Upper lobe of right lung (tissue), 1 donor: ENCODE measurements at regions not wholly inside any gene's neighbourhood (a gene's known extent, or its start where the extent isn't known, plus 50 kb on each side); places are given as distances from the start of the nearest gene placed in this dataset.
A peak's percentile ranks its signal among the peaks of the same experiment; 100 is the strongest.

Experiments used
- ATAC-seq: fragments of 200-7000 bp; cut with Tn5 transposase; one replicate; pipeline ENCODE4 v1.9.1; 2020; ENCODE audit warnings: mild to moderate bottlenecking, moderate library complexity
- DNase-seq: peaks from one replicate; pipeline ENCODE4 v3.0.0-alpha.2; 2020
- H3K27ac ChIP-seq: fragments of 200-600 bp; one replicate; pipeline ENCODE4 v1.8.0; 2022
- H3K27me3 ChIP-seq: fragments of 200-600 bp; one replicate; pipeline ENCODE4 v1.8.0; 2022; ENCODE audit warnings: mild to moderate bottlenecking
- H3K36me3 ChIP-seq: fragments of 200-600 bp; one replicate; pipeline ENCODE4 v1.8.0; 2022
- H3K4me1 ChIP-seq: fragments of 200-600 bp; one replicate; pipeline ENCODE4 v1.8.0; 2022
- H3K4me3 ChIP-seq: fragments of 200-600 bp; one replicate; pipeline ENCODE4 v1.8.0; 2022; ENCODE audit warnings: mild to moderate bottlenecking
- H3K9me3 ChIP-seq: fragments of 200-600 bp; one replicate; pipeline ENCODE4 v1.8.0; 2022
- intact Hi-C: fragments of 100-400 bp; cut with DNase I; formaldehyde crosslinking; loops from one replicate; pipeline ENCODE4 v1.11.0; 2022
- TF ChIP-seq, protein P1 (sequence below): fragments of 200-600 bp; IDR thresholded peaks from one replicate; pipeline ENCODE4 v1.8.0; 2022; ENCODE audit warnings: antibody characterized with exemption
- donor health status: DM: no; HTN: yes; CAD: no; lungs with severe emphysema.

- Histone ChIP-seq H3K4me3 (no peak overlapping the region), H3K9me3 (no peaks in the 10 kb centered on the region), H3K4me1 (no peaks in the 10 kb centered on the region), H3K27ac (no peak overlapping the region), H3K36me3 (no peaks in the 10 kb centered on the region), H3K27me3 (no peaks in the 10 kb centered on the region)
- intact Hi-C loops, result no loop called here
- no peak for ATAC-seq
- no peak for DNase-seq
- TF ChIP-seq, protein P1, sequence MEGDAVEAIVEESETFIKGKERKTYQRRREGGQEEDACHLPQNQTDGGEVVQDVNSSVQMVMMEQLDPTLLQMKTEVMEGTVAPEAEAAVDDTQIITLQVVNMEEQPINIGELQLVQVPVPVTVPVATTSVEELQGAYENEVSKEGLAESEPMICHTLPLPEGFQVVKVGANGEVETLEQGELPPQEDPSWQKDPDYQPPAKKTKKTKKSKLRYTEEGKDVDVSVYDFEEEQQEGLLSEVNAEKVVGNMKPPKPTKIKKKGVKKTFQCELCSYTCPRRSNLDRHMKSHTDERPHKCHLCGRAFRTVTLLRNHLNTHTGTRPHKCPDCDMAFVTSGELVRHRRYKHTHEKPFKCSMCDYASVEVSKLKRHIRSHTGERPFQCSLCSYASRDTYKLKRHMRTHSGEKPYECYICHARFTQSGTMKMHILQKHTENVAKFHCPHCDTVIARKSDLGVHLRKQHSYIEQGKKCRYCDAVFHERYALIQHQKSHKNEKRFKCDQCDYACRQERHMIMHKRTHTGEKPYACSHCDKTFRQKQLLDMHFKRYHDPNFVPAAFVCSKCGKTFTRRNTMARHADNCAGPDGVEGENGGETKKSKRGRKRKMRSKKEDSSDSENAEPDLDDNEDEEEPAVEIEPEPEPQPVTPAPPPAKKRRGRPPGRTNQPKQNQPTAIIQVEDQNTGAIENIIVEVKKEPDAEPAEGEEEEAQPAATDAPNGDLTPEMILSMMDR, result no peak
Measured at GRCh38 chr9:87286506-87286905, 211.2 kb upstream of the DAPK1 start.

DNA sequence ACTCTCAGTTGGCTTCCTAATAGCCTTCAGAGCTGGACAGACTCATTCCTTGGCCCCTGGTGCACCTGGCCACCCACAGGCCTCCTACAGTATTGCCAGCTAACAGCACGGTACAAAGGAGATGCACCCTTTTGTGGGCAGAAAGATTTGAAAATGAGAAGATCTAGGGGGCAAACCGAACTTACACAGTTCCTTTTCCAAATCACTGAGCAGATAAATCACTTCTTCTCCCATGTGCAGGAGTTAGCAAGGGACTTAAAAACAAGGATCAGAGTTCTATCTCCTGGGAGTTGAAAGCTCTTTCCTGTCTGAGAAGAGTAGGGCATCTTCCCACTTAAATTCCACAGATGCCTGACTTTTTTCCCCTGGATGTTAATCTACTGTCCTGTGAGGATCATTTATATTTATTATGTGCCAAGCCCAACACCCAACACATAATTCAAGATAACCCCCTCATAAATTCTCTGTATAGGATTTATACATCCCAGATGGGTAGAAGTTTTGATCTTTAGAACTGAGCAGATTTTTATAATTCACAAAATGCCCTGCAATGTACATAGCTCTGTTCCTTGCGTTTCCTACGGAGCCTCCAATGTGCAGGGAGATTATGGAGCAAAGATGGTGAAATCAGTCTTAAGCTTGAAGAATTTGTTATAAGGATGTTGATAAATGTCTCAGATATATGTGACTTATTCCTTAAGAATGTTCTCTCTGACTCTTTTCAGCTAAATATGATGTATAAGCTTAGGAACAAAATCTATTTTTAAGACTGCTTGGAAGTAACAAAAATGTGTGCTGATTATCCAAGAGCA, 207.2 kb upstream of the DAPK1 start:
- Histone ChIP-seq H3K27me3 (no peaks in the 10 kb centered on the region), H3K4me1 (no peaks in the 10 kb centered on the region), H3K4me3 (no peak overlapping the region), H3K27ac (no peak overlapping the region), H3K9me3 (no peaks in the 10 kb centered on the region), H3K36me3 (no peaks in the 10 kb centered on the region)
- ATAC-seq (no peak), DNase-seq (no peak)
- TF ChIP-seq, protein P1, result peak; percentile 4
- intact Hi-C loops, result no loop called here

- intact Hi-C loops, result no loop called here
- no peak for DNase-seq
- no peak overlapping the region for H3K4me3 ChIP-seq
- no peaks in the 10 kb centered on the region for H3K4me1 ChIP-seq
- TF ChIP-seq, protein P1, result no peak
- no peaks in the 10 kb centered on the region for H3K27me3 ChIP-seq
- ATAC-seq, result no peak
- H3K36me3 ChIP-seq, result no peaks in the 10 kb centered on the region
- H3K27ac ChIP-seq, result no peak overlapping the region
- H3K9me3 ChIP-seq, result no peaks in the 10 kb centered on the region
Measured at GRCh38 chr9:87292449-87293191, 205.0 kb upstream of the DAPK1 start.

DNA sequence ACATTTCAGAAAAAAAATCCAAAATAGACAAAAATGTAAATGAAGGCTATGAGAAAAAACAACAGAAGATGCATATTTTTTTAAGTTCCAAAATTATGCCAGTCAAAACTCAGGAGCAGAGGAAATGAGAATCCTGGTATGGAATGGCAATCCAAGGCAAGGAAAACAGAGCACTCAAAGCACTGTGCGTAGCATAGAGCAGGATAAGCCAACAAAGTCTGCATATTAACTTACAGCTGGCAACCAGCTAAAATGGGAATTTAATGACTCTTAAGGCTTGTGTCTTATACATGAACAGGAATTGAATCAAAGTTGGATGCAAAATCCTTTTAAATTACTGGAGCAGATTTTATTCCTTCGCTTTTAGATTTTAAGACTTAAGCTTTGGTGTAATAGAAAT, 203.5 kb upstream of the DAPK1 start:
- TF ChIP-seq, protein P1, result no peak
- H3K4me1 ChIP-seq, result no peaks in the 10 kb centered on the region
- H3K4me3 ChIP-seq, result no peak overlapping the region
- no peaks in the 10 kb centered on the region for H3K36me3 ChIP-seq
- ATAC-seq (no peak), DNase-seq (no peak)
- H3K27ac ChIP-seq, result no peak overlapping the region
- H3K27me3 ChIP-seq, result no peaks in the 10 kb centered on the region
- no peaks in the 10 kb centered on the region for H3K9me3 ChIP-seq
- intact Hi-C loops, result no loop called here

GRCh38 chr9:87300915-87301314, 196.8 kb upstream of the DAPK1 start:
- intact Hi-C loops, result no loop called here
- Histone ChIP-seq H3K36me3 (no peaks in the 10 kb centered on the region), H3K9me3 (no peaks in the 10 kb centered on the region), H3K4me1 (no peaks in the 10 kb centered on the region), H3K27me3 (no peaks in the 10 kb centered on the region), H3K27ac (no peak overlapping the region), H3K4me3 (no peak overlapping the region)
- TF ChIP-seq, protein P1, result no peak
- DNase-seq (no peak), ATAC-seq (no peak)
